RWPE1 (cell line): ENCODE measurements at regions not wholly inside any gene's neighbourhood (a gene's known extent, or its start where the extent isn't known, plus 50 kb on each side); places are given as distances from the start of the nearest gene placed in this dataset.

Experiments used
- CTCF ChIA-PET: fragments of 350-600 bp; sonication (Branson Sonifier 250); formaldehyde crosslinking; extraction: SDS; loops from one replicate; lab custom pipeline; 2021; lab: Yijun Ruan, JAX
- POLR2A ChIA-PET: fragments of 400-600 bp; formaldehyde crosslinking; extraction: SDS; loops from one replicate; lab custom pipeline; 2020; ENCODE audit warnings: antibody characterized with exemption; ENCODE audit not compliant: low non-redundant PET; lab: Yijun Ruan, JAX
- DNase-seq: peaks from one replicate; pipeline ENCODE4 v3.0.0; 2012; ENCODE audit warnings: low spot score
- H3K27ac ChIP-seq: fragments of 450-650 bp; 2 replicates; pipeline ENCODE4 v1.5.1; 2017
- CTCF ChIP-seq: fragments of 450-650 bp; conservative IDR thresholded peaks from 2 replicates; pipeline ENCODE4 v1.5.1; 2017; ENCODE audit warnings: low read depth, mild to moderate bottlenecking

GRCh38 chr9:21660976-21661375, 141.5 kb upstream of the MTAP start:
- POLR2A ChIA-PET = no interaction called here
- CTCF ChIA-PET = no interaction called here
- no peak for DNase-seq
- no peak overlapping the region for H3K27ac ChIP-seq
- TF ChIP-seq CTCF = no peak

- ChIA-PET CTCF (no interaction called here), POLR2A (no interaction called here)
- no peak for DNase-seq
- no peak overlapping the region for H3K27ac ChIP-seq
- TF ChIP-seq CTCF = no peak
Measured at GRCh38 chr9:21661626-21662025, 140.8 kb upstream of the MTAP start.

- POLR2A ChIA-PET = no interaction called here
- DNase-seq = no peak
- CTCF ChIA-PET = interaction anchor here (0.6 to 0.8 kb wide), 2 partner anchors 25 to 341 kb away, joined by 3 to 4 read pairs; no protein-coding TSS in a partner anchor
- TF ChIP-seq CTCF = no peak
- H3K27ac ChIP-seq = no peak overlapping the region
Measured at GRCh38 chr9:21668516-21668915, 133.9 kb upstream of the MTAP start.

- POLR2A ChIA-PET = no interaction called here
Measured at GRCh38 chr9:21669701-21670100, 132.7 kb upstream of the MTAP start.

GRCh38 chr9:21670374-21670773, 132.1 kb upstream of the MTAP start:
- ChIA-PET POLR2A (no interaction called here), CTCF (no interaction called here)
- no peak for DNase-seq
- H3K27ac ChIP-seq = no peak overlapping the region
- no peak for TF ChIP-seq CTCF

More at GRCh38 chr9:21669701-21670100, 132.7 kb upstream of the MTAP start:
- H3K27ac ChIP-seq = no peak overlapping the region
- CTCF ChIA-PET = interaction anchor here (0.6 to 0.7 kb wide), 2 partner anchors 39 to 1522 kb away, joined by 3 read pairs; no protein-coding TSS in a partner anchor
- no peak for DNase-seq
- TF ChIP-seq CTCF = no peak

DNA sequence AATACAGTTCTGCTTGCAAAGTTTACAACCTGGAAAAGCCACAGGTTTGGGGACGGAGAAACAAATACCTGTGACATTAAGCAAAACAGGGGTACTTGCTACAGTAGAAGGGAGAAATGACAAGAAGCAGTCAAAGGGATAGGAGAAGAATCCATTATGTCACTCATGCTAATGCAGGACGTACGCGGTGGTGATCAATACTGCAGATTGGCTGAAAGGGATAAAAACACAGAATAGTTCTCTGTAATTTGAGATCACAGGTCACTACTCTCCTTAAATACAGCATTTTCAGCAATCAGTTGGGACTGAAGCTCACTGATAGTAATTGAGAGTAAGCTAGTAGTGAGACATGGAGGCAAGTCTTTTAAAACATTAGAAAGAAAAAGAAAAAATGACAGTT, 130.3 kb upstream of the MTAP start:
- no peak for DNase-seq
- CTCF ChIA-PET = no interaction called here
- H3K27ac ChIP-seq = no peak overlapping the region
- TF ChIP-seq CTCF = no peak
- POLR2A ChIA-PET = no interaction called here
